DOHH2 (cell line): ENCODE measurements at regions not wholly inside any gene's neighbourhood (a gene's known extent, or its start where the extent isn't known, plus 50 kb on each side); places are given as distances from the start of the nearest gene placed in this dataset.

Experiments used
- H3F3A ChIP-seq: fragments of 200-600 bp; sonication (generic), shearing (Covaris generic); 2 replicates; pipeline ENCODE4 v1.6.0; 2016; ENCODE audit warnings: antibody characterized with exemption, mild to moderate bottlenecking; ENCODE audit not compliant: control insufficient read depth, insufficient read depth
- H3K27ac ChIP-seq: fragments of 200-600 bp; sonication (generic); 2 replicates; pipeline ENCODE4 v1.5.1; 2014; ENCODE audit warnings: low read depth, mild to moderate bottlenecking, low read length, moderate library complexity
- H3K27me3 ChIP-seq: fragments of 200-600 bp; sonication (generic); 2 replicates; pipeline ENCODE4 v1.6.1; 2014; ENCODE audit warnings: mild to moderate bottlenecking, low read length, mixed read lengths; ENCODE audit not compliant: control insufficient read depth
- H3K36me3 ChIP-seq: fragments of 200-600 bp; sonication (generic); 2 replicates; pipeline ENCODE4 v1.6.1; 2014; ENCODE audit warnings: mild to moderate bottlenecking, low read length, moderate library complexity, mixed read lengths; ENCODE audit not compliant: control insufficient read depth
- H3K4me1 ChIP-seq: fragments of 200-600 bp; sonication (generic); 2 replicates; pipeline ENCODE4 v1.6.1; 2014; ENCODE audit warnings: mild to moderate bottlenecking, low read length, mixed read lengths; ENCODE audit not compliant: control insufficient read depth
- H3K4me2 ChIP-seq: fragments of 200-600 bp; sonication (generic); 2 replicates; pipeline ENCODE4 v1.6.0; 2014; ENCODE audit warnings: mild to moderate bottlenecking, low read length, moderate library complexity
- H3K4me3 ChIP-seq: fragments of 200-600 bp; sonication (generic); 2 replicates; pipeline ENCODE4 v1.5.1; 2014; ENCODE audit warnings: mild to moderate bottlenecking, low read length, mixed read lengths
- H3K79me2 ChIP-seq: fragments of 200-600 bp; sonication (generic); 2 replicates; pipeline ENCODE4 v1.6.1; 2014; ENCODE audit warnings: mild to moderate bottlenecking, low read length, mixed read lengths; ENCODE audit not compliant: control insufficient read depth
- H3K9me2 ChIP-seq: fragments of 200-600 bp; sonication (generic); replicated peaks from 2 replicates; pipeline ENCODE4 v1.6.1; 2014; ENCODE audit warnings: mild to moderate bottlenecking, low read length, mixed read lengths; ENCODE audit not compliant: control insufficient read depth
- H3K9me3 ChIP-seq: fragments of 200-600 bp; sonication (generic); 2 replicates; pipeline ENCODE4 v1.6.1; 2014; ENCODE audit warnings: antibody characterized with exemption, low read length, mixed read lengths; ENCODE audit not compliant: control insufficient read depth, insufficient read depth
- H4K20me1 ChIP-seq: fragments of 200-600 bp; sonication (generic); 2 replicates; pipeline ENCODE4 v1.6.0; 2014; ENCODE audit warnings: low read depth, mild to moderate bottlenecking, antibody characterized with exemption, low read length, moderate library complexity; ENCODE audit not compliant: control insufficient read depth, insufficient read depth
- CTCF ChIP-seq: fragments of 200-600 bp; sonication (generic); IDR thresholded peaks from one replicate; pipeline ENCODE4 v1.5.1; 2014; ENCODE audit warnings: antibody characterized with exemption, mild to moderate bottlenecking, low read depth, low read length; ENCODE audit not compliant: poor library complexity, severe bottlenecking
- EZH2phosphoT487 ChIP-seq: fragments of 200-600 bp; sonication (generic); IDR thresholded peaks from 2 replicates; pipeline ENCODE4 v1.6.1; 2017; ENCODE audit warnings: borderline replicate concordance, mild to moderate bottlenecking, antibody characterized with exemption, low read length, moderate library complexity, mixed read lengths

GRCh38 chr3:89624494-89624893 lies 517.1 kb downstream of the EPHA3 start:
- no peak overlapping the region for H3K27ac ChIP-seq
- H3K4me1 ChIP-seq = no peaks in the 10 kb centered on the region
- H3K36me3 ChIP-seq = no peaks in the 10 kb centered on the region
- H3K79me2 ChIP-seq = no peaks in the 10 kb centered on the region
- no peaks in the 10 kb centered on the region for H4K20me1 ChIP-seq
- H3K4me3 ChIP-seq = no peak overlapping the region
- H3K27me3 ChIP-seq = no peaks in the 10 kb centered on the region
- no peak for TF ChIP-seq CTCF
- TF ChIP-seq EZH2phosphoT487 = no peak
- no peak overlapping the region for H3K4me2 ChIP-seq
- H3K9me3 ChIP-seq = no peaks in the 10 kb centered on the region
- H3K9me2 ChIP-seq = no peaks in the 10 kb centered on the region
- H3F3A ChIP-seq = no peaks in the 10 kb centered on the region

GRCh38 chr3:89625945-89626344 lies 518.5 kb downstream of the EPHA3 start:
- H3K4me2 ChIP-seq = no peak overlapping the region
- no peak overlapping the region for H3K27ac ChIP-seq
- no peak overlapping the region for H3K4me3 ChIP-seq
- H3K27me3 ChIP-seq = no peaks in the 10 kb centered on the region
- no peaks in the 10 kb centered on the region for H3K9me3 ChIP-seq
- no peaks in the 10 kb centered on the region for H3K79me2 ChIP-seq
- TF ChIP-seq EZH2phosphoT487 = no peak
- no peaks in the 10 kb centered on the region for H3K4me1 ChIP-seq
- H4K20me1 ChIP-seq = no peaks in the 10 kb centered on the region
- H3K9me2 ChIP-seq = no peaks in the 10 kb centered on the region
- no peaks in the 10 kb centered on the region for H3F3A ChIP-seq
- no peaks in the 10 kb centered on the region for H3K36me3 ChIP-seq

GRCh38 chr3:89628856-89629670 lies 521.6 kb downstream of the EPHA3 start:
- Histone ChIP-seq H3K9me3 (no peaks in the 10 kb centered on the region), H3F3A (no peaks in the 10 kb centered on the region), H3K4me3 (no peak overlapping the region), H3K4me2 (no peak overlapping the region), H3K36me3 (no peaks in the 10 kb centered on the region), H3K27ac (no peak overlapping the region), H4K20me1 (no peaks in the 10 kb centered on the region), H3K9me2 (no peaks in the 10 kb centered on the region), H3K27me3 (no peaks in the 10 kb centered on the region), H3K79me2 (no peaks in the 10 kb centered on the region), H3K4me1 (no peaks in the 10 kb centered on the region)
- TF ChIP-seq EZH2phosphoT487 (no peak), CTCF (no peak)

- Histone ChIP-seq H4K20me1 (no peaks in the 10 kb centered on the region), H3K4me3 (no peak overlapping the region)
Observed at GRCh38 chr3:89635137-89635536, 527.7 kb downstream of the EPHA3 start.

More at GRCh38 chr3:89635137-89635536, 527.7 kb downstream of the EPHA3 start:
- Histone ChIP-seq H3K9me3 (no peaks in the 10 kb centered on the region), H3F3A (no peaks in the 10 kb centered on the region), H3K9me2 (no peaks in the 10 kb centered on the region), H3K27ac (no peak overlapping the region), H3K4me2 (no peak overlapping the region), H3K27me3 (no peaks in the 10 kb centered on the region), H3K36me3 (no peaks in the 10 kb centered on the region), H3K4me1 (no peaks in the 10 kb centered on the region), H3K79me2 (no peaks in the 10 kb centered on the region)
- TF ChIP-seq EZH2phosphoT487 = no peak
- no peak for TF ChIP-seq CTCF
